Activated gamma-delta T cell treated with anti-CD3 and anti-CD28 coated beads, Interleukin-2, amount 50 U/mL, for 16 hours (primary cell): ENCODE measurements at regions not wholly inside any gene's neighbourhood (a gene's known extent, or its start where the extent isn't known, plus 50 kb on each side); places are given as distances from the start of the nearest gene placed in this dataset.
"Not testable (repeated sequence)": the region's sequence is repeated elsewhere in the genome, so short reads cannot be mapped to it uniquely, and the experiment has no call there.

Source experiments
- DNase-seq: peaks from one replicate; pipeline ENCODE4 v3.0.0-alpha.2; 2020; ENCODE audit warnings: low read depth

DNA sequence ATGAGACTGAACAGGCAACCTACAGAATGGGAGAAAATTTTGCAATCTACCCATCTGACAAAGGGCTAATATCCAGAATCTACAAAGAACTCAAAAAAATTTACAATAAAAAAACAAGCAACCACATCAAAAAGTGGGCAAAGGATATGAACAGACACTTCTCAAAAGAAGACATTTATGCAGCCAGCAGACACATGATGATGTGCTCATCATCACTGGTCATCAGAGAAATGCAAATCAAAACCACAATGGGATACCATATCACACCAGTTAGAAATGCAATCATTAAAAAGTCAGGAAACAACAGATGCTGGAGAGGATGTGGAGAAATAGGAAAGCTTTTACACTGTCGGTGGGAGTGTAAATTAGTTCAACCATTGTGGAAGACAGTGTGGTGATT, 51.7 kb upstream of the PAXBP1 start:
- DNase-seq = not testable (repeated sequence)

DNA sequence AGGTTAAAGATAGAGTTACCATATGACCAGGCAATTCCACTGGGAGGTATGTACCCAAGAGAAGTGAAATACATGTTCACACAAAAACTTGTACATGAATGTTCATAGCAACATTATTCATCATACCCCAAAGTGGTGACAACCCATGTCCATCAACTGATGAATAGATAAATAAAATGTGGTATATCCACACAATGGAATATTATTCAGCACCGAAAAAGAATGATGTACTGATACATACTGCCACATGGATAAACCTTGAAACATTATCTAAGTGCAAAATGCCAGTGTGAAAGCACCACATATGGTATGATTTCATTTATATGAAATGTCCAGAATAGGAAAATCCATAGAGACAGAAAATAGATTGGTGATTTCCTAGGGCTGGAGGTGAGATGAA, 53.4 kb upstream of the PAXBP1 start:
- no peak for DNase-seq

DNA sequence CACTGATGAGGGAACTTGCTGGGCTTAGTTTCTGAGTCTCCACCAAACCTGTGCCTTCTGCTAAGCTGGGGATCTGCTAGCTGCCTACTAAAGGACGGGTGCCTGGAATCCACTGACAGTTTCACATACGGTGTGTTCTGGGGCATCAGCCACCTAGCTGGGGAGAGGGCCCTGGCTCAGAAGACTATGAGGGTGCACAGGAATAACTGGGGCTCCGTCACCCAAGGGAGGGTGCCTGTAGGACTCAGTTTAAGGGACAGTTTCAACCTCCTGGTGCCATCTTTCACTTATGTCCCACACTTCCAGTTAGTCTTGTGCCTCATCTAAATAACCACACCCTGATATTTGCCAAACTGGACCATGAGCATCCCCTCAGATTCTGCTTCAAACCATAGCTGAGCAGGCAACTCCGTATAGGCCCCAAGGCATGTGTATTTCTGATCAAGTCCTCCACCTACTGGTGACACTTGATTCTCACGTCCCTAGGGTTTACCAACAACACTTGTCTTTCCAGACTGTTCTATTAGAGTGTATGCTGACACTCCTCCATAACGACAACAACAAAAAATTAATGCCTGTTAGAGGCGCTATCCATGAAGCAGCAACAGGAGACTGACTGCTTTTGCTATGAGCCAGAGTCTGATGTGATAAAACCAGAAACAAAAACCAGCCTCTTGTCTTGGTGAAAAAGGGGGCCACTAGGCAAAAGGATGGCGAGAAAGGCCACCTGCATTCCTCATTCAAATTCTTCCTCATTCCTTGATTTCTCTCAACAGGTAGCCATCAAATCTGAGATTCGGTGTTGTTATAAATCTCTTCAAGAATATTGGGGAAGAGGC, 55.0 kb upstream of the PAXBP1 start:
- peak; percentile 4 for DNase-seq

DNA sequence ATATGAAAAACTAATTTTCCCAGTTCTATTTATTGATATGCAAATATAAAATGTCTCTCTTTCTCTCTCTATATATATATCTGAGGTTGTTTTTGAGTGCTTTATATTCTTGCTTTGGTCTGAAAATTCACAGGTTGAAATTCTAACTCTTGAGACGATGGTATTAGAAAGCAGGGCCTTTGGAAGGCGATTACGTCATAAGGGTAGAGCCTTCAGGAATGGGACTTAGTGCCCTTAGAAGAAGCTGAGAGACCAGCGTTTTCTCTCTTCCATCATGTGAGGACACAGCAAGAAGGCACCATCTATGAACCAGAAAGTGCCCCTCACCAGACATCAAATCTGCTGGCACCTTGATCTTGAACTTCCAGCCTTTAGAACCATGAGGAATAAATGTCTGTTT, 57.4 kb upstream of the PAXBP1 start:
- no peak for DNase-seq

DNA sequence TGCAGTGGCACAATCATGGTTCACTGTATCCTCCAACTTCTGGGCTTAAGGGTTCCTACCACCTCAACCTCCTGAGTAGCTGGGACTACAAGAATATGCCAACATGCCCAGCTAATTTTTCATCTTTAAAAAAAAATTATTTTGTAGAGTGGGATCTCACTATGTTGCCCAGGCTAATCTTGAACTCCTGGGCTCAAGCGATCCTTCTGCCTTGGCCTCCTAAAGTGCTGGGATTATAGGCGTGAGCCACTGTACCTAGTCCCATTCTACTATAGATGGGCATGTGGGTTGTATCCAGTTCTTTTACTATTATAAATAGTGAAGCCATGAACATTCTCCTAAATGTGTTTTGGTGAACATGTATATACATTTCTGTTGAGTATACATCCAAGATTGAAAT, 57.9 kb upstream of the PAXBP1 start:
- no peak for DNase-seq

DNA sequence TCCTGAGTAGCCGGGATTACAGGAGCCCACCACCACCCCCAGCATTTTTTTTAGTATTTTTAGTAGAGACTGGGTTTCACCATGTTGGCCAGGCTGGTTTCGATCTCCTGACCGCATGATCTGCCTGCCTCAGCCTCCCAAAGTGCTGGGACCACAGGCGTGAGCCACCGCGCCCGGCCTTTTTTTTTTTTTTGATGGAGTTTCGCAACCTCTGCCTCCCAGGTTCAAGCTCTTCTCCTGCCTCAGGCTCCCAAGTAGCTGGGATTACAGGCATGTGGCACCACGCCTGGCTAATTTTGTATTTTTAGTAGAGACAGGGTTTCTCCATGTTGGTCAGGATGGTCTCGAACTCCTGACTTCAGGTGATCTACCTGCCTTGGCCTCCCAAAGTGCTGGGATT, 60.2 kb upstream of the PAXBP1 start:
- DNase-seq = not testable (repeated sequence)

DNA sequence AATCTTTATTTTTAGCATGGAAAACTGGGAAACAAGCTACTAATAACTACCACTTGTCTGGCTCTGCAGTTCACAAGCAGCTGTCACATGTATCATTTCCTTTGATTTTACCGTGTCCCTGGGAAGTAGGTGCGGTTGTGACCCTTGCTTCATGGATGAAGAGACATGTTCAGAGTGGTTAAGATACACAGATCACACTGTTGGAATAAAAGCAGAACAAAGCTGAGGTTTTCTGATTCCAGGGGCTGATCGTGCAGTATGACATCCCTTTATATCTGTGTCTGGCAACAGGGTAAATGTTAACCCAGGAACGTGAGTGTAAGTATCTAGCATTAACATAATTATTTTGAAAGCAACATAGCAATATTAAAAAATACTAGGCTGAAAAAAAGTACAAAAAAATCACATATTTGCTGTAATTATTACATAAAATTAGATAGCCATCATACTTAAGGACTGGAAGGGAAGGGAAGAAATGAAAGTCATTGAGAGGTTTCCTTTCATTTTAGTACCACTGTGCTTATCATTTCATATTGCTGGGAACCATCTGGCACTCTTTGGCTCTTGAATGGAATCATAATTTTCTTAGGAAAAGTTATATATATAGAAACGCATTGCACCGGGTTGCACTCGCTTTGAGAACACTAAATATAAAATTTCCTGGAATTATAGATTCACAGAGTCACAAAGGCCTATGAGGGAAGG, 62.8 kb upstream of the PAXBP1 start:
- no peak for DNase-seq

DNA sequence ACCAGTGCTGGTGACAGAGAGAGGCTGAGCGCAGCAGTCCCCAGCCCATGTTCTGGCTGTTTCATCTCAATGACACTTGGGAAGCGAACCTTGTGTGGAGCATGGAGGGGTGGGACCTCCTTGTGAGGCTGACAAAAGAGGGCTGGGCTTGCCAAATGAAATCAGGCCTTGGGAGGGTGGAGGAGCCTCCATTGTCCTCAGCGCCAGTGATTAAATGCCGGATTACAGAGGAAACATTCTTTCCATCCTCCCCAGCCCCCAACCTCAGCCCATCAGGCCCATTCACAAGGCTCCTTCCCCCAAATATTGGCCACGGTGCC, 63.3 kb upstream of the PAXBP1 start:
- DNase-seq = no peak

DNA sequence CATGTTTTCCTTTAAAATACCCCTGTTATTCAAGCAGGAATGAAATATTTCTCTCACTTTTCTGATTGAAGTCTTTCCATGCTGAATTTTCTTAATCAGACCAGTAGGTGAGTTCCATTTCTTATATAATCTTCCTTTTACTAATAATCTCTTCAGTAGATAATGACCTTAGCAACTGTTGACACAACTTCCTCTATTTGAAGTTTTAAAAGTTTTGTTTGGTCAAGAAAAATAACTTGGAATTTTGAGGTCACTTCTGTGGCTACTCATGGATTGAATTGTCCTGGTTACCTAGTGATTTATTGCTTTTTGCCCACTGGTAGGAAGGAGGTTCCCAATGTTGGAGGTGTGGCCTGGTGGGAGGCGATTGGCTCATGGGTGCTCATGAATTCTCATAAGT, 70.6 kb upstream of the PAXBP1 start:
- no peak for DNase-seq

DNA sequence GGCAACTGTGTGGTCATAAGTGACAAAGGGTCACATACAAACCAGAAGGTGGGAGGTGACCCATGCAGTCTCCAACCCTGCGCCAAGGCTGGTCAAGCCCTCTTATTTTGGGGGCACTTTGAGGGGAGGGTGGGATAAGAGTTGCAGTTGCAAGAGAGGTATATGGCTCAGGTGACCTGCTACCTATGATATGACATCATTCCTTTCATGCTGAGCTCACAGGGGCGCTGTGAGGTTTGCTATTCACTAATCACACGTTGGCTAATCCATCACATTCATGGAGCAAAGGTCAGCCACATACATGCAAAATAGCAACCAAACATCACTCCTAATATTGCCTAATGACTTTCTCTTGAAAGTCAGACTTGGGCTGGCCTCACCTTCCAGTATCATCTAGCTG, 72.0 kb upstream of the PAXBP1 start:
- no peak for DNase-seq

DNA sequence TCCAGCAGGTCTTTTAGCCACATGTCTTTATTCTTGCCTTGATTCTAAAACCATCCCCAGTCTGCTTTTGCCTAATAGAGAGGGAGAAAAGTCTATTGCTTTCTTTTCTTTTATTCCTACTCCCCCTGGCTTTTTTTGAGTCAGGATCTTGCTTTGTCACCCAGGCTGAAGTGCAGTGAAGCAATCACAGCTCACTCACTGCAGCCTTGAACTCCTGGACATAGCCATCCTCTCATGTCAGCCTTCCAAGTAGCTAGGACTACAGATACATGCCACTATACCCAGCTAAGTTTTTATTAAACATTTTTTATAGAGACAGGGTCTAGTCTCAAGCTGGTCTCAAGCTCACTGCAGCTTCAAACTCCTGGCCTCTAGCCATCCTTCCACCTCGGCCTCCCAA, 72.5 kb upstream of the PAXBP1 start:
- DNase-seq = no peak

DNA sequence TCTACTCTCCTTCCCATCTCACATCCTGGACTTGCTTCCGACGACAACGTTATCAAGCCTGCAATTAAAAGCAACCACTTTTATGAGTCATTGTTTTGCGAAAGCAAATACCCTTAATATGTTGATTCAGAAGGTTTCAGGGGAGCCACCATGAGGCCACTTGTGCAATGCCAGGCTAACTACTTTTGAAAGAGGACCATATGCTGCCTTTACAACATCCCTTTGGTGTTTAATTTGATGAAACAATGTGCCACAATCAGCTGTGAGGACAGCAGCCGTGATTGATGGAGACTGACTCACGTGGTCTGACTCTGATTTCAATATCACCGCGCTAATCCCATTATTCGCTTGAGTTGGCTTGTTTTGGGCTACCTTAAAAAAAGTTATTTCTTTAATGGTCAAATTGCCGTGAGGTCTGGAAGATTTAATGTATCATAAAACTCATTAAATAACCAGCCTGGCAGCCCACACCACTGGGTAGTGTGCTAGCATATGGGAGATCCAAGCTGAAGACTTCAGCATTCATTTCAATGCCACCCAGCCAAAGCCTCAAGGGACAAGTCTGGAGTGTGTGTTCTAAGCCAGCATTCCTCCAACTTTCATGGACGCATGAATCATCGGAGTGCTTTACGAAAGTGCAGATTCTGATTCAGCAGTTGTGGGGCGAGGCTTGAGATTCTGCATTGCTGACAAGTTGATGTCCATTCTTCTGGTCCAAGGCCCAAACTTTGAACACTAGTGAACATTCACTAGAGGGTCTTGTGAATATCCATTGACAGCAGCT, 73.3 kb upstream of the PAXBP1 start:
- no peak for DNase-seq

DNA sequence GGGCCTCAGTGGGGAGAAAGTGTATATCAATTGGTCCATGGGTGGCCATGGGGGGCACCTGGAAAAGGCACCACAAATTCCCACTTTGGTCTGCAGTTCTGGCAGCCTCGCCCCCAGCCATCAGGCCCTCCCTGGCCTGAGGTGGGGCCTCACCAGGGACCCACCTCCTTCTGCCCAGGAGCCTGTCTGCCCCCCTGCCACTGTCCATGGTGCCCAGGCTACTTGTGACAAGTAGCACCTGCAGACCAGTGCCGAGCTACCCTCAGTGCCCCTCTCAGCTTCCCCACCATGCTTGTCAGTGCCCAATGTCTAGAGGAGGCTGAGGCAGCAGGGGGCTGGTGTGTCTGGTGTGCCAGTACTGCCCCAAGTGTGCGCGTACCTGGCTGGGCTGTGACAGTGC, 87.1 kb upstream of the PAXBP1 start:
- DNase-seq = no peak

DNA sequence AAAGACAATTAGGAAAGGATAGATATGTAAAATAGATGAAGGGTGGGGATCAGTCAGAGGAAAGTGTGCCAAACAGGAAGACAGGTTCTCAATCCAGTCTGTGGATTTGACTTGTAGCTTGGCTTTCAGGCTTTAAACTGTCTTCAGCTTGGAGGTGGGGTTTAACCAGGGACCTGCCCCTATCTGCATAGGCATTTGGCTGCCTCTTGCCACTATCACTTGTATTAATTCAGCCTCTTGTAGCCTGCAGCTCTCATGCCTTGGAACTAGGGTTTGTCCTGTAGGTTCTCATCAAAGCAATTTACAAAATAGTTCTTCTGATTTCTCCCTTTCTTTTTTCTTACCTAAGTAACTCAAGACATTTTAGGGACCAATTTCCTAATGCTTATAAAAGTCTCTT, 88.8 kb upstream of the PAXBP1 start:
- no peak for DNase-seq

DNA sequence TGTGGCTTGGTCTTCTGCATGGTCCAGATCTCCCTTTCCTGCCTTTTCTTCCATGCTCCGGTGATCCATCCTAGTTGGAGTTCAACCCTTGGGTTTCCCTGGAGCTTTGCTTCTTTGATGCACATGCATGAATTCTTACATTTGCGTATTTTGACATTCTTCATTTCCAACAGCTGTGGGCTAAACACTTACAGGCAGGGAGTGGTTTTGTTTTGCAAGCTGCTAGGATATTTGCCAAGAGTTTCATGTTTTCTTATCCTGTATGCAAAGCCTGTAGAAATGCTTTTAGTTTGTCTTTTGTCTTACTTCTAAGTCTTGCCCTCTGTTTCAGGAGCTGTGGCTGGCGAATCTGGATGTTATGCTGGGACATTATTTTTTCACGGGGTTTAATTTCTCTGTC, 90.3 kb upstream of the PAXBP1 start:
- DNase-seq = no peak

DNA sequence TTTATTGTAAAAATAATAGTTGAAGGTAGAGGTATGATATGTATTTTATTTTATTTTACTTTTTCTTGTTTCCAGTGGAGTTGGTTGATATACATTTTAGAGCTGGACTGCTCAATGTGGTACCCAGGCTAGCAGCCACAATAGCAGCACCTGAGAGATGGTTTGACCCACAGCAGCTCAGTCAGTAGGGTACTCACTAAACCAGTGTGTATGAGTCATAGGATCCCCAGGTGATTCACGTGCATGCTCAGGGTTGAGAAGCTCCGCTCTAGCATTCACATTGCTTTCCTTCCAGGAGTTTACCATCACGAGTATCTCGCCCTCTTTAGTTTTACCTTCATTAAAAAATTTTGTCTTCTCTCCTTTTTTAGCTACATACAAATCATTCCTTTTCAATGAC, 96.0 kb upstream of the PAXBP1 start:
- DNase-seq = no peak

DNA sequence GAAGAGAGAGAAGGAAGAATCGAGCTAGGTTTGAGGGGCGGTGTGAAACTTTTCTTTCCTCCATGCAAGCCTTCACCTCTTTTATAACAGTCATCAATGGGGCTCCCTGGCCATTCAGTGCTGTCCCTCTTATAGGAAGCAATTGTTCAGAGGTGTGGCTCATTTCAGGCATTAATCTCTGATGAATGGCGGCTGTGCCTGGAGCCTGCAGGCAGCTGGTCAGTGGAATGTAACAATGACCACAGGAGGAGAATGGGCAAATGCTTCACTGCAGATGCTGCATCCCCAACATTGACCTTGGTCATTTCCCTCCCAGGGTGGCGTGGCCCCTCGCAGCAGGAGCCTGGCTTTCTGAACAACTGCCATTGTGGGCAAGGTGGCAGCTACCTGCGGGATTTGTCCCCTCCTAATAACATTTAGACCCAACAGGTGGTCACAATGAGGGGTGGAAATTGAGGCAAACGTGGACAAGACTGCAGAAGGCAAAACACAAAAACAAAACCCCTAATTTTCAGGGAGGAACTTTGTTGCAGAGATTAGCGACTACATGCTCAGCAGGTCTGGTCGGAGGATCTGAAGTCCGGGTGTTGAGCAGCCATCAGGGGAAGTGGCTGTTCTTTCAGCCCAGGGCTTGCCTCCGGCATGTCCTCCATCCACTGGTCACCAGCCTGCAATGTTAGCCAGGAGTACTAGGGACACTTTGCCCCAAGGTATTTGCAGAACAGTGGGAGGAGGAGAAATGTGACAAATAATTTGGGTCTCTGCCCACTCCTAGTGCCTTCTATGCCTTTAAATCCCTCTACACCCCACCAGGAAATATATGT, 97.3 kb upstream of the PAXBP1 start:
- DNase-seq = no peak

DNA sequence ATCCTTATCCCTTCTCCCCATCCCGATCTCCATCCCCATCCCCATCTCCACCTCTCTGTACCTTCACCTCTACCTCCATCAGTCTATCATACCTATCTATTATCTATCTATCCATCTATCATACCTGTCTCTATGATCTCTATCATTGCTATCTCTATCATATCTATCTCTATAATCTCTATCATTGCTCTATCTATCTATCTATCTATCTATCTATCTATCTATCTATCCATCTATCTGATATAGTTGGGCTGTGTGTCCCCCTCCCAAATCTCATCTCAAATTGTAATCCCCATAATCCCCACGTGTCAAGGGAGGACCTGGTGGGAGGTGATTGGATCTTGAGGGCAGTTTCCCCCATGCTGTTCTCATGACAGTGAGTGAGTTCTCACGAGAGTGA, 97.9 kb upstream of the PAXBP1 start:
- no peak for DNase-seq

DNA sequence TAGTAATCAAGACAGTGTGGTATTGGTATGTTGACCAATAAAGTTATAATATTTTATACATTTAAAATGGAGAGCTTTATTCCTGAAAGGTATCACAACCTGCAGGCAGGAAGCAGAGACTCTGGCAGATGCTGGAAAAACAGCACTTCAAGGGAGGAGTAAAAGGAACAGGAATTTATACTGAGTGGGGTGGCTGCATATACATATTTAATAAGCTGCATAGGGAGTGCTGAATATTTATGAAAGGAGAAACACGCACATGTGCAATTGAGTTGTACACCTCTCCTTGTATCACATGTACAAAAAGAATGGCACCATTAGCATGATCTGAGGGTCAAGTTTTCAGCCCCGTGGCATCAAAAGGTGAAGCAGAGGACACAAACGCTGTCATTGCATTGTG, 104.9 kb upstream of the PAXBP1 start:
- no peak for DNase-seq

DNA sequence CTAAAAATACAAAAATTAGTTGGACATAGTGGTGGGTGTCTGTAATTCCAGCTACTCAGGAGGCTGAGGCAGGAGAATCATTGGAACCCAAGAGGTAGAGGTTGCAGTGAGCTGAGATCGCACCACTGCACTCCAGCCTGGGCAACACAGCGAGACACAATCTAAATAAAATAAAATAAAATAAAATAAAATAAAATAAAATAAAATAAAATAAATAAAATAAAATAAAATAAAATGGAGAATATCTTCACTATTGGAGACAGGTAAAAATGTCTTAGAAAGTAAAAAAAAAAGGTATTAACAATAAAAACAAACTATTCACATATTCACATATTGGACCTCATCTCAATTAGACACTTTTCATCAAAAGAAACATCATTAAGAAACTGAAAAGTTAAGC, 106.3 kb upstream of the PAXBP1 start:
- not testable (repeated sequence) for DNase-seq

DNA sequence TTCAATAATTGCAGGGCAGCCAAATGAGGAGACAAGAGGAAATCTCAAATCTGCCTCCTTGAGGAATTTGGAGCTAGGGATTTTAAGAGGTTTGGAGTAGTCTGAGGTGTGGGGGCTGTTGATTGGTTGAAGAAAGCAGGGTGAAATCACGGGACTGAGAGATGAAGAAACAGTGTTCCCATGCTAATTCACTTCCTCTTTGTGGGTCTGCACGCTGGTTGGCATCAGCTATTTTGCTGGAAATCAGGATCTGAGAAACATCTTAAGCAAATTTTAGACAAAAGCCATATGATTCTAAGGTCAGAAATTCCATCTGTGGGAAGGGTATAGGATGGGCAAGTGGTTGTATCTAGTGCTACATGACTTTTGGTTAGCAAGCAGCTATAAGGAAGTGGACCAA, 107.1 kb upstream of the PAXBP1 start:
- no peak for DNase-seq

DNA sequence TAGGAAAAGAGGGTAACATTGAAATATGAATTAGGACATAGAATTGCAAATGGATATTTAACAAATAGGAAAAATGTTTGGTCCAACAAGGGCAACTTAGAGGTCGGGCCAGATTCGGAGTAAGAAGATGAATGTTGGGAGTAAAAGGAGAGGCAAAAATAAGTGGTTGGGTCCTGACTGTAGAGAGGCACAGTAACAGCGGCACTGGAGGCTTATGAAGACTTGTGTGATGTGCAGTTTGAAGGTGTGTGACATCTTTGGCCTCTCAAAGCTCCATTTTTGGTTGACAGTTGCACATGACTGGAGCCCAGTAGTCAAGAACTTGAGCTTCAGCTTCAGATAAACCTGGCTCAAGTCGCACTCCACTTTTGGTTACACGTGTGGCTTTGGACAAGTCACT, 109.9 kb upstream of the PAXBP1 start:
- no peak for DNase-seq
